HK-2 (cell line): ENCODE measurements at regions not wholly inside any gene's neighbourhood (a gene's known extent, or its start where the extent isn't known, plus 50 kb on each side); places are given as distances from the start of the nearest gene placed in this dataset.
A peak's percentile ranks its signal among the peaks of the same experiment; 100 is the strongest.
"Not testable (repeated sequence)": the region's sequence is repeated elsewhere in the genome, so short reads cannot be mapped to it uniquely, and the experiment has no call there.

Experiments used
- DNase-seq: peaks from one replicate; pipeline ENCODE4 v3.0.0-alpha.2; 2018; ENCODE audit not compliant: unreplicated experiment

DNA sequence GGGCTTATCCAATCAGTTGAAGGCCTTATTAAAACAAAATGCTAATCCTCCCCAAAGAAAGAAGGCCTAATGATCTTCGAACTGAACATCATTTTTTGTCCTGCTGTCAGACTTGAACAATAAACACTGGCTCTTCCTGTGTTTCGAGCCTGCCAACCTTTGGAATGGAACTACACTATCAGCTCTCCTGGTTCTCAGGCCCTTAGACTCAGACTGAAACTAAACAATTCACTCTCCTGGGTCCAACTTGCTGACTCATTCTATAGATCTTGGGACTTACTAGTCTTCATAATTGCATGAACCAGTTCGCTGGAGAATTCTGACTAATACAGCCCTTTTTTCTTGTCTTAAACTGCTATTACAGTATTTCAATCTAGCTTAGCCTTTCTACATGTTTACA is 235.2 kb downstream of the LNPK start:
- no peak for DNase-seq

DNA sequence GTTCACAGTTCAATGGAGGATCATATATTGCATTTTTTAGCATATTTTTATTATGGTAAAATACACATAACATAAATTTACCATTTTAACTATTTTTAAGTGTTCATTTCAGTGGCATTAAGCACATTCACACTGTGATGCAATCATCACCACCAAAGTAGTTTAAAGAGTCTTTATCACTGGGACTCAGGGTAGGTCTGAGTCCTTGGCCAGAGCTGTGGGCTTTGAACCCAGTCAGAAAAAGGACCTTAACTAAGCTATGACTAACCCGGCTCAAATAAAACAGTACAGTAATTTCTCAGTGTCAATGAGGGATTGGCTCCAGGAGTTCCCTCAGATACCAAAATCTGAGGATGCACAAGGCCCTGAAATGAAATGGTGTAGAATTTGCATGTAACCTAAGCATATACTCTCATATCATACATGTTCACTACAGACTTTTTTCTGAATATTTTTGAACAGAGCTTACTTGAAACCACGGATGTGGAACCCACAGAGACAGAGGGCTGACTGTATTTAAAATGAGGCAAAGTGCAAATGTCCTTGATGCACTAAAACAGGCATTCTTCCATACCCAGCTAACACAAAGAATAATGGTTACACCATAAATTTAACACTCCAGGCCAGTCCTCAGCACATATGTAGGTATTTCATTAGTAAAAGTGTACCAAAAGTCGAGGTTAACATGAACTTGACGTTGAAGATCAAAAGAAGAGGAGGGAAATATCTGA is 246.2 kb downstream of the LNPK start:
- DNase-seq: no peak

DNA sequence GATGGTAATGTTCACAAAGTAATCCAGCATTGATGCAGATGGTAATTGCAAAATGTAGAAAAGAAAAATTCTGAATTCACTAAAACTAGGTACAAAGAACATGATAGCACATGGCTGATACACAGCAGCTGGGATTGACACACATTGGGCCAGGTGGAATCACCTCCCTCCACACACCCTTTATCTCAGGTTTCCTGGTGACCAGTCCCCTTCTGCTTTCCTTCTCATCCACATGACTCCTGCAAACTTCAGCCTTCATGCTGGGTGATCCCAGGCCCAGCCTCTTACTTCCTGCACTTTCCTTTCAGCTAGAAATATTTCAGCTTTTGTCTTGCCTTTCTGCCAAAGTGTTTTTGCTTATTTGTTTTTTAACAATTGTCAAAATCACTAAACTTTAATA is 246.9 kb downstream of the LNPK start:
- DNase-seq: no peak

DNA sequence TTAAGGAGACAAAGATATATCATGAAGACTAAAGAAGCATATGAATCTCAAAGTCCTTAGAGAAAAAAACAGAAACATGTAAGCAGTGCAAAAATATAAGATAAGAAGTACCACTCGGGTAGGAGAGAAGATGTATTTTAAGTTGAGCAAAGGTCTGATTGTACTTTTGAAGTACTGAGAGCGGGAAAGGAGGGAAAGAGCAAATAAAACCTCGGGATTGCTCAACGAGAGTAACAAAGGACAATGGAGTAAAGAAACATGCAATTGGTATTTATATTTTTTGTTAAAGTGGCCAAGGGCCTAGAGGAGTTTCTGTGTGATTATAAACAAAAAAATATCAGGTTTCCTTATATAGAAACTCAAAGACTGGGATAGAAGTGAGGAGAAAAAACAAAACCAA is 251.9 kb downstream of the LNPK start:
- no peak for DNase-seq

DNA sequence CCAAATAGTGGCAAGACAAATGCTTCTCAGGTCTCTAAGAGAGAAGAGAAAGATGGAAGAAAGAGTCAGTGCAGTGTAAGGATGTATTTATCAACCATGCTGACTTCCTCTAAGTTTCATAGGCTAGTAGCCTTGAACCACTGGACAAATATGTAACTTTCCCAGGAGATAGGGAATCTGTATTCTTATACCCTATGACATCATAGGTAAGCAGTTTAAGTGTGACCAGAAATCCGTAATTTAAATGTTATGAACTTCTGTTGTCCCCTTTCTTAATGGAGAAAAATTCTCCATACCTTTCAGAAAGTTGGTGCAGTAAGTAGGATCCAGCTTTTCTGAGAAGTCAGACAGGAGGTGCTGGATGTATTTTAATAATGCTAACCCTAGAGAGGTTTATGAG is 256.2 kb downstream of the LNPK start:
- no peak for DNase-seq

DNA sequence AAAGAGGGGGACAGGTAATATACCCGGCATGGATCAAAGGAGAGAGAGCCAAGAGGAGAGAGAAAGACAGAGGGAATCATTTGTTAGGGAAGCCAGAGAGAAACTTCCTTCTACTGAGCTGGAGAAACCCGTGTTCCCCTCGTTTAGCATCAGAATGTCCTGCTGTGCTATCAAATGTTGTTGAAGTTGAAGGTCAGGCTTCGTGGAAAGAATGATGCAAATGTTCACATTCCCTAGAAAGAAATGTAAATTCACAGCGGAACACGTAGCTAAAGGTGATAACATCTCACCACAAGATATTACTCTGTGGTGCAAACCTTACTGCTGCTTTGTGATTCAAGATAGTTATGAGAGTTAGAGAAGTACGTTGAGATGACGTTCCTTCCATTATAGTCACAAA is 258.1 kb downstream of the LNPK start:
- DNase-seq: no peak

DNA sequence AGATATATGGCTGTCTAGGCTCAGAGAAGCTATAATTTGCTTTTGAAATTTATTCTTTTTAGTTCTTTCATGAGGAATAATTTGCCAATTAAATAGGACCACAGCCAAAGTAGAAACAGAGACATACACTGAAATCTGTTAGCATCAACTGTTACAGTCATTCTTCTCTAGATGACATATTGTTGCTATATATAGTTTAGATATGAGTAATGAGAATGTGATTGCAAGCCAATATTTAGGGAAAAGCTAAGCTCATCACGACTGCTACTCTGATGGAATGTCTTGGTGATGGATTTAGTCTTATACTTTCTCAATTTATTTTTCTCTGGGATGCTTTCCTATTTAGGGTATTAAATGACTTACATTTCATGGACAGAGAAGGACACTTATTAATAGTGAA is 259.1 kb downstream of the LNPK start:
- DNase-seq: no peak

DNA sequence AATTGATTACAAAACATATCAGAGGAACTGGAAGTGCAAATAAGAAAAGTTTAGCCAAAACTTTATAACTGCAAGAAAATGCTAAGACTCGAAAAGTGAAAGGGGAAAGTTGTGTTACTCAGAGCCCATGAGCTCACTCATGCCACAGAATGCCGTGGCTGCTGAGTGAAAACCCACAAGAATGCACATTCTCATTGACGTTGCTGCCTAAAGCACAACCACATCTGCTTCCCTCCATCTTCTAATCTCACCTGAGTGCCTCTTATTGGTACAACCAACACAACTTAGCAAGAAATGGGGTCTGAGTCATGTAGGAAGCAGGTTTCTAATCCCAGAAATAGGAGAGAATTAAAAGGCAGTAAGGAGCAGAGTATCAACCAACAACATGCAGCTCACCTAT is 259.7 kb downstream of the LNPK start:
- DNase-seq: peak; percentile 17

DNA sequence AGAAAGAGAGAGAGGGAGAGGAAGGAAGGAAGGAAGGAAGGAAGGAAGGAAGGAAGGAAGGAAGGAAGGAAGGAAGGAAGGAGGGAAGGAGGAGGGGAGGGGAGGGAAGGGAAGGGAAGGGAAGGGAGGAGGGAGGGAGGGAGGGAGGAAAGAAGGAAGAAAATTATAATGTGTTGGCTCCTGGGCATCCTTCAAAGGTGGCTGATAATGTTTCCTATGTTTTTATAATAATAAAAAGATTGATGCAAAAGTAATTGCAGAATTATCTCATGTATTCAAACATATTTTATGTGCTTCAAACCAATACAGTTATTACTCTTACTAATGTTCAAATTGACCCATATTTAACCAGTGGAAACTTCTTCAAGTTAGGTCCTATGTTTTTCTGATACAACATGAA is 260.9 kb downstream of the LNPK start:
- DNase-seq: no peak

DNA sequence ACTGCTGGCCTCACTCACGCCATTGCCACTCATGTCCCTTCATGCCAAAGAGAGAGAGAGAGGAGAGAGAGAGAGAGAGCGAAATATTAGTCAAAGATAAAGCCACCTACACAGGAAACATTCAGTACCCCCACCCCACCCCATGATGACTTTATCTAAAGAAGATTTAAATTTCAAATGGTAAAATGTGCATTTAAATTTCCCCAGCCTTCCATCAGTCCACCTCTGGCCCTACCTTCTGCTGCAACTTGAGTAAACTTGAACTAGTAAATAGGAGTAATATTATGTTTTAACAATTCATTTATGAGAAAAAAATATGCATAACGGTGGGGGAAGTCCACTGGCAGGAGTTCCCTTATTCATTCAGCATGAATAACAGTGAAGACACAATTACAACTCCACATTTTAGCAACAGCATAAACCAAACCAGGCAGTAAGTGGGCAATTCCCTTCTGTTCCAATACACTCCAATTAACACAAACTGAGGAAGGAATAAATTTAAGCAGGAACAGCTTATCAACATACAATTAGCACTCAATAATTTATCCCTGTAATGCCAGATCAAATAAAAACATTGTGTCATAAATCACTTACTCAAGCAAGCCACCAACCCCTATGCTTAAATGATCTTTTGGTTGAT is 264.2 kb downstream of the LNPK start:
- DNase-seq: no peak

DNA sequence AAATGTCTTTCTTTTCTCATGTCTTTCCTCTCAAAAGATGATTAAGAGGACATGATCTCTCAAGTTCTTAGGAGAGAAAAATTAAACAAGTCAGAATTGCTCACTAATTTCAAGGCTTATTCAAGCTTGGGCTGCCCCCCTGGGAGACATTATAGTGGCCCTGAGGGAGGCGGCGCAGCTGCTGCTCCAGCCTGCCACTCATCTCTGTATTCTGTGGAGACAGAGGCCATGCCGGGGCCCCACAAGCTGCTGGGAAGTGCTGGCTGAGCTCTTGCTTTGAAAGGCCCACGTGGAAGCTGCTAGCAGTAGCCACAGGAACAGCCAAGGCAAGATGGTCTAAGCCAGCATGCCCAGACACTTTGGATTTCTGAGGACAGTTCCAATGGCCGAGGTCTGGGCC is 267.4 kb downstream of the LNPK start:
- DNase-seq: no peak

DNA sequence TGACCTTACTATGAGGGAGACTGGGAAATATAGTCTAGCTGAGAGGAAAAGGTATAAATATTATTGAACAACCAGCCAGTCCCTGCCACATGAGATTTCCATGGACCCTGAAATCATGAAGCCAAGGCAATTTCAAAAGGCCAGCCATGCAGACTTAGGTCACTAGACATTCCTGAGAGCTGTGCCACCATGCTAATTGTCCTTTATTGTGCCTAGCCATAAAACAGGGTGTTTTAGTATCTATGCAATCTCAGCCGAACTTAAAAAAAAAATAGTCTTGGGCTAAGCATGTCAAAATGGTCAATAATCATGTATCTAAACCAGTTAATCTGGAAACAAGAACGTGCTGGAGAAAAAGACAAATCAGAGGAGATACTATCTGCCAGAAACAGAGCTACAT is 269.5 kb downstream of the LNPK start:
- DNase-seq: no peak

DNA sequence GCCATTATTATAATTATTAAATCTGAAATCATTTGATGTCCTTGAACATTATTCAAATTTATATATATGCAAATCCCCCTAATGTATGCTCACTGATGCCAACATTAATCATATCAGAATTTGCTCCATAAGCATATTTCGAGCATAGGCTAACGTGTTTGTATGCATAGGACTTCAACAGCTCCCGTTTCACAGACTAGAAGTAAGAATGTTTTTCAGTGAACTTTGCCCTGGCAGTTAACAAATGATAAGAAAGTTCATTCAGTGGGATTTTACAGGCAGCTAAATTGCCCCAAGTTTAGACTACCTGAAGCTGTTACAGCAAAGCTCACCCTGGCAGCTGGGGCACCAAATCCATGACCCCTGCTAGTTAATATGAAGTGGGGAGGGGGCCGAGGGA is 272.0 kb downstream of the LNPK start:
- DNase-seq: no peak

DNA sequence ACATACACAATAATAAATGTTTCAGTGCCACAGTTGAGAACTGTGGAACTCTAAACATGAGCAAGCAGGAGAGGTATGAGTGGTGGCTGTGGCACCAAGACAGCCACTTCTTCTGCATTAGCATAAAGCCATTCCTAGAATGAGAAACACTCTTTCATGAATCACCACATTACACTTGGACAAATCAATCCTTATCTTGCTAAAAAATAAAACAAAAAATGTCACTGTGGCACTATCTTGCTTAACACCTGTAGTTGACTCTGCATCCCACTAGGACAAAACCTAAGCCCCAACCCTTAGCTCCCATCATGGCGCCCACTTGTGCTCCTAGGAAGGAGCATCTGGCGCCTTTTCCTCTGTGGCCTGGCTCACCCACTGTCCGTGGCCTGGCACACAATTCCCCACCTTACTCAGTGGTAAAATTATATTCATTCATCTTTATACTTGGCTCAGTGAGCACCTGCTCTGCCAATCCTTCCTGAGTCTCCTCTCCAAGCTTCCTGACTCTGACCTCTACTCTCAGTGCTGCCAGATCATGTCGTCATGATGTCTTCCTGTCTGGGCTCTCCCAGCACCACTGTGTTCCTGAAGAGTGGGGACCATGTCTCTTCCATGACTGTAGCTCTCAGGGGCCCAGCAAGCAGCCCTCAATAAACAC is 272.9 kb downstream of the LNPK start:
- no peak for DNase-seq

DNA sequence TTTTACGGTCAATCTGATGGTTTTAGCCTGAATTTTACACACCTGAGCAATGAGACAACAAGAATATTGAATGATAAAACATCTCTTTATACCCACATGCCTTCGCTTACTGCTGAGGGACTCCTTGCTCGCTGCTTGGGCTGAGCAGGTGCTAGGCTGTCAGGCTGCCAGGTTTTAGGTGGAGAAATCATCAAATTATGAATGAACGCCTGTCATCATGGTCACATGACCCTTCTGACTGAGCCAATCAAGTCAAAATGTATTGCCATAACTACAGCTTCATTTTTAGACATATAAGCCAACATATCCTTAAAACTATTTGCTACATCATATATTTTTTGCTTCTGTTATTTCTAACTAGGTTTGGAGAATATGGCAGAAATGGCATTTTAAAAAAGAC is 274.0 kb downstream of the LNPK start:
- DNase-seq: no peak

DNA sequence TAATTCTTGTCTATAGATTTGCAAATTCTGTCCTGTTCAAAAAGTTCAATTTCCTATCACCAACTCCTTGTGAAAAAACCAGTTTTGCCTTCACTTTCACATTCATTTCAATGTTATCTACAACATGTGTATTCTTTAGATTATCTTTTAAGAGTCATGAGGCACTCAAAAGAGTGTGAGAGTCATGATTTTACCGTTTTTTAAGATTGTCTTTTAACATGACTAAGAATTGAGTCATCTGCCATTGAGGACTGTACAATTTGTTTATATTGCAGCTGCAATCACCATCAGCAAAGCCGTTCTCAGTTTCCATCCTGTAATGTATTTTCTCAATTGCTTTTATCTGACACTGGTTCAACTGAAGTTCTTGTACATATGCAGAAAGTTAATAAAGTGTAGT is 275.8 kb downstream of the LNPK start:
- DNase-seq: no peak

DNA sequence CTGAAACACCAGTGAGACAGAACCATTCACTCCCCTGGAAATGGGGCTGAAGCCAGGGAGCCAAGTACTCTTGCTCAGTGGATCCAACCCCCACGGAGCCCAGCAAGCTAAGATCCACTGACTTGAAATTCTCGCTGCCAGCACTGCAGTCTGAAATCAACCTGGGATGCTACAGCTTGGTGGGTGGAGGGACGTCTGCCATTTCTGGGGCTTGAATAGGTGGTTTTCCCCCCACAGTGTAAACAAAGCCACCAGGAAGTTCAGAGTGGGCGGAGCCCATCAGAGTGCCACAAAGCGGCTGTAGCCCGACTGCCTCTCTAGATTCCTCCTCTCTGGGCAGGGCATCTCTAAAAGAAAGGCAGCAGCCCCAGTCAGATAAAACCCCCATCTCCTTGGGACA is 292.8 kb downstream of the LNPK start:
- DNase-seq: no peak

DNA sequence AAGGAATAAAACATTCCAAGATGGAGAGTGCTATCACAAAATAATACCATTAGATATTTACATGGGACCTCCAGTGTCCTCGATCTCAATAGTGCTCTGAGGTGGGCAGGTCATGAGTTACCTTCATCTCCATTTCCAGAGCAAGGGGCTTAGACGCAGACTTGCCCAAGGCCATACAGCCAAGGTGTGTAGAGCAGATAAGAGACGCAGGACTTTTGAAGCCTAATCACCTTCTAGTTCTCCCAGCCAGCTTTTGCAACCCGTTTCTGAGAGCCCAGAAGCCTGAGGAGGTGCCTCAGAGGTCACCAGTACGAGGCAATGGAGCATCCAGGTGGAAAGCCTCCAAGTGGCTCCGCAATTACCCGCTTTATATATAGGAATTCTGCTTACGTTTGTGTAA is 294.7 kb downstream of the LNPK start:
- DNase-seq: no peak

DNA sequence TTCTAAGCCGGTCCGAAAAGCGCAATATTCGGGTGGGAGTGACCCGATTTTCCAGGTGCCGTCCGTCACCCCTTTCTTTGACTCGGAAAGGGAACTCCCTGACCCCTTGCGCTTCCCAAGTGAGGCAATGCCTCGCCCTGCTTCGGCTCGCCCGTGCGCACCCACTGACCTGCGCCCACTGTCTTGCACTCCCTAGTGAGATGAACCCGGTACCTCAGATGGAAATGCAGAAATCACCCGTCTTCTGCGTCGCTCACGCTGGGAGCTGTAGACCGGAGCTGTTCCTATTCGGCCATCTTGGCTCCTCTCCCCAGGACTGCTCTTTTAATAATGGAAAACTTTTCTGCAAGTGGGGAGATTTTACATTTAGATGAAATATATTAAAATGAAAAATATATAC is 297.5 kb downstream of the LNPK start:
- DNase-seq: not testable (repeated sequence)

DNA sequence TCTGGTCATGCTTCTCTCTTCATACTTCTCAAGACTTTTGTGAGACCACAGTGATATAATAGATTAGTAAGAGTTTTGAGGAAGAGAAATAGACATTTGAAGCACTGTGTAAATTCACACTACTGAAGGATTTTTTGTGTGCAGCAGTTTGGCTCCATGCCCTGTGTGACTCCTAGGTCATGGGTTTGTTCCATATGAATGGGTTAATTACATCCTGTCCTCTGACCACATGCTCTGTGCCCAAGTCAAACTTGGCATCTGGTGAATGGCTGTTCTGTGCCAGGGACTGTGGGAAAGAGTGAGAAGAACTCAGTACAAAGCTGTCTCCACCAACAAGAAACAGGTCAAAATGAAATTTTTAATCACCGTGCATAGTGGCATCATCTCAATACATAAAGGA is 304.0 kb downstream of the LNPK start:
- no peak for DNase-seq

DNA sequence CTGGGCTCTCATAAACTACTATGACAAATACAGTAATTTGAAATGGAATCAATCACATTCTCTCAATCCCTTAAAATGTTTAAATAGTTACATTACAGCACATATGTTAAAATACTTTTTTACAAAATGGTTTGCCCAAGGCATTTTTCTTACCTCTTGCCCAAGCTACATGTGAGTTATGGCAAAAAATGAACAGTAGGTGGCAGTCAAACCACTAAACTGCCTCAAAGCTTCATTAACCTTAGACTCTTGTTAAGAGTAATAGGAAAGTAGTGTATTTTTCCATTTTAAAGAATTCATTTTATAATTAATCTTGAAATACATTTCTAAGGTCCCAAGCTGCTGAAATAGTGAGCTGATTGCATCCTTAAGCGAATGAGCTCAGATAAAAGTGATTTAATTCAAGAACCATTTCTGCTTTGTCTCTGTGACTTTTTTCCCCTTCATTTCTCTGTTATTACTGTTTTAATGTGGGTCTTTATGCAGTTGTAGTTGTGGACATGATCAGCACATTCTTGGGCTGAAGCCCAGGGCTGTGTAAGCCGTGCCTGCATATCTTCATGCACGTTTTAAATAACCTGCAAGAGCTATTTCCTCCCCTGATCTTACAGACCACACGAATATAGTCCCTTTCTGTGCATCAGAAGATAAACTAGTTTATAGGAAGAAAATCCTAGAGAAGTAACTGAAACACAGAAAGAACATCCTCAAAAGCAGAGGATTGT is 311.8 kb downstream of the LNPK start:
- DNase-seq: no peak

DNA sequence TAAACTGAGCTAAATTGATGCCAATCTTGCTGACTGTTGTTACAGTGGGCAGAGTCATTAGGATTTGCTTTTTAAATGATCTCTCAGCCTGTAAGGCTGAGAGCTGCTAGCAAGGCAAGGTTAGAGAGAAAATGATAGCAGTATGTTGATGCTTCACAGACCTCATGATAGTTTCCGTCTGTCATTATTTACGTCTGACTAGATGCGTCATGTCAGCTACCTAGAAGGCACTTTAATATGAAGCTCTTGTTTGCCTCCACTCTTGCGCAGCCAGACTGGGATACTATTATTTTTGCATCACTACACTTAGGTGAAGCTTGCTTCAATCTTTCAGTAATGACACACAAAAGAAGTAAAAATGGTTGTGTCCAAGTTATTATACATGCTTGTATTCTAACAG is 313.8 kb downstream of the LNPK start:
- DNase-seq: no peak

DNA sequence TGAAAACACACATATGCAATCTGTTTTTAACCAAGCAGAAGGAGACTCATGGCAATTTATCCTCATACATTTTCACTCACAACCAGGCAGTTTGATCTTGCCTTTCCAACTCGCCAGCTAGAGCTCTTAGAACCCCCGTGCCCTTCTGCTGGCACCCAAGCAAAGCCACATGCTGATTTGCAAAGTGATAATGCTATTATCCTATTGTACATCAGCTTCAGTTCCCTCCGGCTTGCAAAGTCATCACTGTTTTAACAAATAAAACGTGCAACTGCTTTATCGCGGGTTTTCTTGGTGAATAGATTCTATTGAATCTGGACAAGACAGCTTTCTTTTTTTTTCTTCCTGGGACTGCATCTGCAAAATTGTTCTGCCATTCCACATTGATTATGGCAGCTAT is 314.6 kb downstream of the LNPK start:
- DNase-seq: no peak
